UCSD-AML1 (cell line): ENCODE measurements at regions not wholly inside any gene's neighbourhood (a gene's known extent, or its start where the extent isn't known, plus 50 kb on each side); places are given as distances from the start of the nearest gene placed in this dataset.

Experiments
- DNase-seq: peaks from one replicate; lab custom pipeline; 2025; ENCODE audit not compliant: unreplicated experiment; lab: John Stamatoyannopoulos, UW

DNA sequence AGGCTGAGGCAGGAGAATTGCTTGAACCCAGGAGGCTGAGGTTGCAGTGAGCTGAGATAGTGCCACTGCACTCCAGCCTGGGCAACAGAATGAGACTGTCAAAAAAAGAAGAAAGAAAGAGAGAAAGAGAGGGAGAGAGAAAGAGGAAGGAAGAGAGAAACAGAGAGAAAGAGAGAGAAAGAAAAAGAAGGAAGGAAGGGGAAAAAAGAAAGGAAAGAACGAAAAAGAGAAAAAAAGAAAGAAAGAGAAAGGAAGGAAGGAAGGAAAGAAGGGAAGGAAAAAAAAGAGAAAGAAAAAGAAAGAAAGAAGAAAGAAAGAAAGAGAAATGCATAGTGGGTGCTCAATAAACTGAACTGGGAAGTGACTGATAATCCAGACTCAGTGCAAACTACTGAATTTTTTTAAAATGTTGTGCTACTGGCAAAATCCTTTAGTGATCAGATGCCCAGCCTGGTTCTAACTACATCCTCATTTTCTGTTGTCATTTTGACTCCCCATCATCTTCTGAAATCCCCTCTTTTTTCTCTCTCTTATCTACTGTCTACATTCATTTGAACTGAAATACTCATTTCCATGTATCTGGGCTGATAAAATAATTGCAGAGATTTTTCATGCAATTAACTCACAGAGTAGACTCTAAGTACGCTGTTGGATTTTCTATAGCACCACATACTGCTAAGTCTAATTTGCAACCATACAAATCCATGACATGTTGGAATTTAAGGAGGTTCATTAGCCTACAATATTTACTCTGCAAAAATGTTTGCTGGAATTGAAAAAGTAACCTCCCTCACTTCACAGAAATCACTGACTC lies 85.3 kb upstream of the HIVEP1 start:
- DNase-seq = no peak

DNA sequence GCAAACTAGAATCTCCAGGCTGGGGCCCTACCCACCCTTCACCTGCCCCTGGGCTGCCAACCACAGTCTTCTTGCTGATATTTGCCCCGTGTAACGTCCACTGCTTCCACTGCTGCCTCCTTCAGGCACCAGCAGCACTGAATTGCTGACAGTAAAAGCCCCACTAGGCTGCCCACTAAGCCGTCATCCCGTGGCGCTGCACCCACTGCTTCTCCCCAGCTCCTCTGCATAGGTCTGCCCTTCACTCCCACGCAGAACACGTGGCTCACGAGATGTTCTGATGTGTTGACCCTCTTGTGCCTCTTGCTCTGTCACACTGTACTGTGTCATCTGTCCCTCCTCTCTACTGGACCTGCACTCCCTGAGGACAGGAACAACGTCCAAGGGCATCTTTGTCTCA lies 86.3 kb upstream of the HIVEP1 start:
- no peak for DNase-seq

DNA sequence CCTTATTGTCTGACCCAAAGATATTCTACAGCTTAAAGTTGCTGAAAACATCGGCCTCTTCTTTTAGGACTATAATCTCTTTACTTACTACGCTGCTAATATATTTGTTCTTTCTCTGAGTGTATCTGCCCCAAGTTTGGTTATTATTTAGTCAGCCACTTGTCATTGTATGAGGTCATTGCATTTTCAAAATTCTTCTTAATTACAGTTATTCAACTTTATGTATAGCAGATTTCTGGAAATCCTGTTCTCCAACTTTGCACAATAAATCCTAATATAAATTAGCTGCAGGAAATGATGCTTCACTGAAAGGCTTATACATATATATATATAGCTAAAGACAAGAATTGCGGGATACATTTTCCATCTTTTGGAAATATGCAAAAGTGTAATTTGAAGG lies 88.5 kb upstream of the HIVEP1 start:
- no peak for DNase-seq

DNA sequence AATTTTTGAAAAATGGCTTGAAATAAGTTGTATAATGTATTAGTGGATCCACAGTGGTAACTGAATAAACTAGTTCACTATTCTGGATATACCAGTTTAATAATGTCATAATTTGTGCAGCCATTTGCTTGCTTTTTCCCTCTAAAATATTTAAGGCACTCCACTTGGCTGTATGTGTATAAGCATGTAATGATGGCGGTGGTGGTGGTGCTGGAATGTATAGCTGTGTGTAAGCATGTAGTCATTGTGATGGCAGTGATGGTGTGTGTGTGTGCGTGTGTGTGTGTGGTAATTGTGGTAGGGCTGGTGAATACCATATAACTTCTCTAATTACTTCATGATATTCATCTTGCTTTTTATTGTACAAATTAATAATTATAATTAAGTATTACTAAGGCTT lies 89.2 kb upstream of the HIVEP1 start:
- DNase-seq = no peak

DNA sequence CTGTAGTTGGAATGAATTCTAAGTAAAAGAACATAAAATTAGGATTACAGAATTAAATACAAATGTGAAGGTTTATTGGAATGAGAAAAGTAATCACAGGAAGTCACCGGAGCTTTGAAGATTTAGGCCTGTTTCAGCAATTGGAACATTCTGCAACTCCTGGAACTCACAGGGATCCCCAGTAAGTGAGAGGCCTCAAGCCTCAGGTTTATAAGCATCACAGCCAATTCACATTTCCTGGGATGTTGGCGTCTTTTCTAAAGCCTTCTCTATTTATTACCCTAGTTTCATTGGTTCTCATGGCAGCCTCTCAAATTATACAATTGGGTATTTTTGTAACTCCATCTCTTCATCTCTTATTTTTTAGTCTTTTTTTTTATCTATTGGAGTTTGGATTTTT lies 90.4 kb upstream of the HIVEP1 start:
- no peak for DNase-seq

DNA sequence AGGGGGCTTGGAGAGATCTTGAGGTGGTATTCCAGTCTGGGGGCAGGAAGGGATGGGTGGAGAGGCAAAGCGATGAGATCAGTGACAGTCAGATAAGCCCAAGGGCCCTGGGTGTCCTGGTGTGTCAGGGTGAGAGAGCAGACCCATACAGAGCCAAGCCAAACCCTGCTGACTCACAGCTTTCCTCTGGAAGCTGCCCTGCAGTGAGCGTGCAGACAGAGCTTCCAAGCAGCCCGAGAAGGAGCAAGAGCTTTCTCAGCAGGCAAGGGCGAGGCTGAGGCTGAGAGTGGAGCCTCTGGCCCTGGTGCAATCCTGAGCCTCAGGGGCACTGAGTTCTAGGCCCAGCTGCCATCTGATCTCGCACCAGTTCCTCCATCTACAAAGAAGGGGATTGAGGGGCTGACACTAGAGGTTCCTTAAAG lies 91.1 kb upstream of the HIVEP1 start:
- DNase-seq = no peak

DNA sequence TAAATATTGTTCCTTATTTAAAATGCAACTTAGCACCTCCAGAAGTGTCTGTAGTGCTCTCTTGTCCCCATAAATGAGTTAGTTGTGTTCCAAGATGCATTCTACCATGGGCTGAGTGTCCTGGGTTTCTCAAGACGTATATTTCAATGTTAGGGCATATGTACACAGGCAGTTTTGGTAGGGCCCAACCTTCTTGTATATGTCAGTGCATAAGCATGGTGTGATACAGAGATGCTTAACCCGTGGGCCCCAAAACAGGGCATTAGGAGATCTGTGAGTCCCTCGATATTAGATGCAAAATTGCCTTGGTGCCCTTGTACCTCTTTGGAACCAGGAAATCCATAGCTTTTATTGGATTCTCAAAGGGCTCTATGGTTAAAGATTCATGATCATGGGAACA lies 91.5 kb upstream of the HIVEP1 start:
- DNase-seq = no peak

DNA sequence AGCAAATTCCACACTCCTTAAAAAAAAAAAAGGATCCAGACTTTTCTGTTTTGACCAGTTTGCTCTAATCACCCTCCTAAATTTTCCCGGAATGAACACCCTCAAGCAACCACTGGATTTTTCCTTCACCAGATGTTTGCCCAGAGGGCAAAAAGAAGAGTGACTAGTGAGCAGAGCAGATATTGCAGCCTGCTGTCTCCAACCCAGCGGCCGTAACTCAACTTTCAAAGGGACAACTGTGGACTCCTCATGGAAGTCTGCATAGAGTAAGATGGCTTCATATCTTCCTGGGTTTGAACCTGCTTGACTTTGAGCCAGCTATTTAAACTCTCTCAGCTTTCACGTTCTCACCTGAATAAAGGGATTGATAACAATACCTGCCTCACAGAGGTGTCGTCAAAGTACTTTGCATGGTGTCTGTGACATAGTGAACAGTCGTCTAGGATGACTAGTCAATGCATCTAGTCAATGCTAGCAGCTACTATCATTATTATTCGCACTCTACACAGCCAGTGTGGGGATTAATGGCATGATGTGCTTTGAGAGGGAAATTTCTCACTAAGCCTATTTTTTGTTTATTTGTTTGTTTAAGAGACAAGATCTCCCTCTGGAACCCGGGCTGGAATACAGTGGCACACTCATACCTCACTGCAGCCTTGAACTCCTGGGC lies 92.2 kb upstream of the HIVEP1 start:
- no peak for DNase-seq

DNA sequence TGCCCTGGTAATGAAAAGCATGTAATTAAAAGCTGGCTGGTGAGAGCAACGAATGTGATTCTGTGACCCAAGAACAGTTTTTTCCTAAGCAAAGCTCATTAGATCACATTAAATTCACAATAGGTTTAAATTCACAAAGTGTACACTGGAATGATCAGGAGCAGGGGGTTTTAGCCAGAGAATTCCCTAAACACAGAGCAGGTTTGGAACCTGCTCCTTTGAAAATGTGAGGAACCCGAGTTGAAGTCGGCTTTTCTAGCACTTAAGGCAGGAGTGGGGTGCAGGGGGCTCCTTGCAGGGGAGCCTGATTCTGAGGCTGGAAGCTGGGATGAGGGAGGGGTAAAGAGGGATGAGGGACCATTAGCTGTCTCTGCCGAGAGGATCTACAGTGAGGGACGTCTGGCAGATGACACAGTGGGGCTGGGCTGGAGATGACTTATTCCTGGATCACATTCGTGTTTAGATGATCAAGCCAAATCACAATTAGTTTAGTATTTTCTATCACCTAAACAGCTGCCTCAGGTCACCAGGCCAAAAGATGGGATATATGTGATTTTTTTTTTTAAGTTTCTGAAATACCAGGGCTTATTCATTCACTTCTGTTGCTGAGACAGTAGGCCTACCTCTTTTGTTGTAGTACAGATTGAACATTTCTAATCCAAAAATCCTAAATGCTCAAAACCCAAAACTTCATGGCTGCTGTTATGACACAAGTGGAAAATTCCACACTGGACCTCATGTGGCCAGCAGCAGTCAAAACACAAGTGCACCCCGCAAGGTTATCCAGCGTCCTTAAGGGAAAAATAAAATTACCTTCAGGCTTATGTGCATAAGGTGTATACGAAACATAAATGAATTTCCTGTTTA lies 93.1 kb upstream of the HIVEP1 start:
- no peak for DNase-seq

DNA sequence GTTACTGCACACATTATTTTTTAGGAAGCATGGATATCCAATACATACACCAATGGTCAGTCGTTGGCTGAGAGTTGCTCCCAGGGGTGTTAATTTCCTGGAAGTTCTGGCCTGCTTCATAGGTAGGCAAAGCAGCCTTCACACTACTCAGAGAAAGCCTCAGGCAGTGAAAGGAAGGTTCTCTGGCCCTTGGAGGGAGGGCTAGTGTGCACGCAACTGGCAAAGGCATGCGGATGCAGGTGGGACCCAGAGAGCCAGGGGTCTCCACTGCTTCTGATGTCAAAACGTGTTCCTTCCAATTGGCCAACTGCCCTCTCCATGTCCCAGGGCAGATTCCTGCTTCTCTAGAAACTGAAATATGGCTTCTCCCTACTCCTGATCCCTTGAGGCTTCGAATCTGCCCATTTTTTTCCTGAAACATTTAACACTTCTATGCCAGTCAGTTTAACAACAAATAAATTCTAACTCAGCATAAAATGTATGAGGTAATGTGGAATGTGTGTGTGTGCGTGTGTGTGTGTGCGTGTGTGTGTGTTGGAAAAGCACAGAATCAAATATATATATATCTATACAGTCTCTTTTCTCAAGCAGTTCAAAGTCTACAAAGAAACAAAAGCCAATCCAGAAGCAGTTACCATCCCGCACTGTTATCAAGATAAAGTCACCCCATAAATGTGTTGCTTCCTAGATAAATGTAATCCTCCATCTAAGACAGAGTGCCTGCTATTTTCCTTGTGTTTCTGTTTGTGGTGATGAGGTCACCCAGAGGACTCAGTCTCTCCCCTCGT lies 94.0 kb upstream of the HIVEP1 start:
- DNase-seq = no peak

DNA sequence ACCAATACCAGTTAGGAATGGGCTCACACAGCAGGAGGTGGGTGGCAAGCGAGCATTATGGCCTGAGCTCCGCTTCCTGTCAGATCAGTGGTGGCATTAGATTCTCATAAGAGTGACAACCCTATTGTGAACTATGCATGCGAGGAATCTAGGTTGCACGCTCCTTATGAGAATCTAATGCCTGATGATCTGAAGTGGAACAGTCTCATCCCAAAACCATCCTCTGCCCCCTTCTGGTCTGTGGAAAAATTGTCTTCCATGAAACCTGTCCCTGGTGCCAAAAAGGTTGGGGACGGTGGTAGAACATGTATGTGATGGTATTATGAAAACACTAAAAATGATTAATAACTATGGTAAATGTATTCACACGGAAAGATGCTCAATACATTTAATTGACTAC lies 99.7 kb upstream of the HIVEP1 start:
- no peak for DNase-seq

DNA sequence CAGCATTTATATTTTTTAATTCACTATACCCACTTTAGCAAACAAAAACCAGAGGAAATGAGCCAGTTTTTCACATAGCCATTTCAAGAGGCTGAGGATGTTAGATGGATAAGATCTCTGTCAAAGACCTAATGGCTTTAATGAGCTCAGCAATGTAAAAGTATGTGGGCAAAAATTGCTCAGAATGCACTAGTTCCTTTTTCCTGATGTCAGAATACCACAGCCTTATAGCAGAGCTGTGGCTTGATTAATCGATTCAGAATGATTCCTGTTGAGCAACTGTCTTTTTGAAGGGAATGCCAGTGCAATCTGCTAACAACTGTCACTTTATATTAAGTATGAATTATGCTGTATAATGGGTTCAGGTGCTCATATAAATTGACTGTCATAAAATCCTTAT lies 100.6 kb upstream of the HIVEP1 start:
- DNase-seq = no peak

DNA sequence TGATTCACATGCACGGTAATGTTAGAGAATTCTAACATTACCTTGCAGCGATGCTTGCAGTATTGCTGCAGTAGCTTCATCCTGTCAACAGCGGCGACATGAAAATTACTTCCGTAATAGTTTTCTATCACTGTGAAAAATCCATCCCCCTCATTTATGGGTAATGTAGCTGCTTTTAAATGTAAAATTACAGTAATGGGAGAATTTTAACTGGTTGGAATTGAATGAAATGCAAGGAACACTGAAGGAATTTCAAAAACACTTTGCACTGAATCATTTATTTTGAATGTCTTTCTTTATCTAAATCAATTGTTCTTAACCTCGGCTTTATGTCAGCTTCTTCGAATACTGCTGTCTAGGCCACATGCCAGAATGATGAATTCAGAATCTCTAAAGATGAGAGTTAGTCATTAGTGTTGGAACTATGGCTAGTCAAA lies 102.4 kb upstream of the HIVEP1 start:
- no peak for DNase-seq

DNA sequence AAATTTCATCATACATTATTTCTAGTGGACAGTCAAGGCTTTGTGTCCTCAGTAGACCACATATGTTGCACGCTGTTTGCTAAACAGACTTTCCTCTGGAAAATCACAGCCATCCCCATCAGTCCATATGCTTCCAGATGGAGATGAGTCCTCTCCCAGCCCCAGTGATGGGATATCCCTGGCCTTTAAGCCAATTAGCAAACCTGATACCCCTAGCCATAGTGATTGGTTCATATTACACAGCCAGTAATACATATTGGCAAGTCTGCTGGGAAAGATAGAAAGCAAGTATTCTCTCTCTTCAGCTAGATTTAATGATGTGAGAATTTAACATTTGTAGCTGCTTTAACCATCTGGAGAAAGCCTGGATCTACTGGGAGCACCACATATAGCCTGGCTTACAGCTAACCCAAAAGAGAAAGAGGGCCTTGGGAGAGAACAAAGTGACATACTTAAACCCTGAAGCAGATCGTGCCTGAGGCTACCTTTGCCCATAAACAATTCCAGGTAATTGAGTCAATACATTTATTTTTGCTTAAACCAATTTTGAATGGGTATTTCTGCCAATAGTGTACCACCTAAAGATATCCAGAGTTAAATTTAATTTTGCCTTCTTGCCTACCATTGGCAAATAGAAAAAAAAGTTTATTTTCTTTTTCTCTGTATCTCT lies 103.5 kb upstream of the HIVEP1 start:
- no peak for DNase-seq

DNA sequence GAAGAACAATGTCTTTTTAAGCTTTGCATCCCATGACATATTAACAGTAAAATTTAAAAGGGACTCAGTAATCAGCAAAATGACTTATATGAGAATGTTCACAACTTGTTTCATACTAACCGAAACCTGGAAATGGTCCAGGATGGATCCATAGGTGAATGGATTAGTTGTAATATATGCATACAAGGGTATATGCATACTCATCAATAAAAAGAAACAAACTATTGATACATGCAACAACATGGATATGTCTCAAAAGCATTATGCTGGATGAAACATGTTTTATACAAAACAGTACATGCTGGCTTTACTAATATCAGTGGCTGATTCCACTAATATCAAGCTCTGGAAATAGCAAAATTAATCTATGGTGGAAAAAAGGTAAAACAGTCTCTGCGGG lies 108.5 kb upstream of the HIVEP1 start:
- no peak for DNase-seq

DNA sequence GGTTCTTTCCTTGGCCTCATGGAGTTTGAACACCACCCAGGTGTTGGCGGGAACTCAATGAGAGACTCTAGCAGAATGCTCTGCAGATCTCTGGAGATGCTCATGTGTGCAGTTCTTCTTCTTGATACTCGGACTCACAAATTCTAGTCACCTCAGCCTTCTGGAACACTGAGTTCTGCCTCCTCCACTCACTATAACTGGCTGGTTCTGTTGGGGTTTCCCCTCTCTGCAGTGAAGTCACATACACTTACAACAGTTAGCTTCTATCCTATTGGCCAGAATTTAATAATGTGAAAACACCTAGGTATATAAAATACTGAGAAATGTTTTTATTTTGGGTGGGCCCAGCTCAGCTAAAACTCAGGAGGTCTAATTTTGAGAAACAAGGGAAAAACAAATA lies 109.6 kb upstream of the HIVEP1 start:
- no peak for DNase-seq

DNA sequence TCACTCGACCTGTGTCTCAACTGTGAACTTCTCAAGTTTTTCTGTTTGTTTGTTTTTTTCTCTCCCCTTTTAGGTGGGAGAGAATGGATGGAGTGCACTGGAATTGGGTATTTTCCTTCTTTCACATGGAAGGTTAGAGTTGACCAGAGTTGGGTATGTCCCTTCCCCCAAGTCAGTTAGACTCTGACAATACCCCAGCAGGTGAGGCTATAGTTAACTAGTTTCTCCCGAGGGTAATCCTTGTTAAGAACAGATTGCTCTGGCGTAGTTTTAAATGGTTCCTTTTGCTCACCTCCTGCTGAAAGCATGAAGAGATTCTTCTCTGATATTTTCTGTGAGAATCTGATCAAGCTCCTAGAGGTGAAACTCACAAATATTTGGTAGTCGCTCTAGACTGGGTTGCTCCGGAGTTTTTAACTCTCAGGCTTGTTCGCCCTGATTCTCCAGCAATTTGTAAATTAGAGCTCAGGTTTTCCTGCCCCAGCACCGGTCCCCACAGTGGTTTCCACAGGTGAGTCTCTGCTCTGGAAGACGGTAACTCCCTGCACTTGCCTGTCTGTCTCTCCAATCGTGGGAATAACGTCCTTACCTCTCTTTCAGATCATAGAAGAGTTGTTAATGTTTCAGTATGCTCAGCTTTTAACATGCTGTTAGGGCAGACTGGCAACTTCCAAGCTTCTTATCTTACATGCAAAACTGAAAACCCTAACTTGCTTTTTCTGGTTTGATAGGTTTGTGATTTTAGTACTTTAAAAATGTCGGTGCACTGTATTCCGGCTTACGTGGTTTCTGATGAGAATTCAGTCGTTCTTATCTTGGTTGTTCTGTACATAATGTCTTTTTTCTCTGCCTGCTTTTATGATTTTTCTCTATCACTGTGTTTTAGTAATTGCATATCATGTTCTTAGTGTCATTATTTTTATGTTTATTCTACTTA lies 111.2 kb upstream of the HIVEP1 start:
- DNase-seq = no peak

DNA sequence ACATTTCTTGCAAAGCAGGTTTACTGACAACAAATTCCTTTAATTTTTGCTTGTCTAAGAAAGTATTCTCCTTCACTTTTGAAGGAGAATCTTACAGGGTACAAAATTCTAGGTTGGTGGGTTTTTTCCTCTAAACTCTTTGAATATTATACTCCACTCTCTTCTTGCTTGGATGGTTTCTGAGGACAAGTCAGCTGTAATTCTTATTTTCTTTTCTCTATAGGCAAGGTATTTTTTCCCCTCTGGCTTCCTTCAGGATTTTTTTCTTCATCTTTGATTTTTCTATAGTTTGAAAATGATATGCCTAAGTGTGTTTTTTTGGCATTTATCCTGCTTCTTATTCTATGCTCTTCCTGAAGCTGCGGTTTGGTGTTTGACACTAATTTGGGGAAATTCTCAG lies 112.5 kb upstream of the HIVEP1 start:
- no peak for DNase-seq

DNA sequence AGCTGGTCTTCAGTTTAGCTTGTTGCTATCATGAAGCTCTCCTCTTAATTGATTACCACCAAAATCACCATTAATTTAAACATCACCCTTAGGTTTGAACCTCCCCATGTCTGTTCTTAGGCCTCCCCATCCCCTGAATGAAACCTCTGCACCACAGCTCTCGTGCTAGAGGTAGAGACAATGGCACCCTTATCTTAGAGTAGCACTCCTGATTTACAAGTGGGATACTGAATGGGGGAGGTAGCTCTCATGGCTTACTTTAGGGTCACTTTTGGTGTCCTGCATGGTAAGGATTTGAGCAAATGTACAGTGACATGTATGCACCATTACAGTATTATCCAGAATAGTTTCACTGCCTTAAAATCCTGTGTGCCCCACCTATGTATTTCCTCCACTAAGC lies 115.6 kb upstream of the ADTRP start:
- DNase-seq = no peak
